ENCODE measurements at regions not wholly inside any gene's neighbourhood (a gene's known extent, or its start where the extent isn't known, plus 50 kb on each side); places are given as distances from the start of the nearest gene placed in this dataset.
"Not testable (repeated sequence)": the region's sequence is repeated elsewhere in the genome, so short reads cannot be mapped to it uniquely, and the experiment has no call there.

GRCh38 chr12:87679251-87679650 is 349.9 kb downstream of the C12orf50 start:
- DNase-seq (ENCODE audit: low read depth in 2 of 2), result no peak

GRCh38 chr12:87678453-87678852 is 350.7 kb downstream of the C12orf50 start:
- no peak for DNase-seq (ENCODE audit: low read depth in 2 of 2)

GRCh38 chr12:87676731-87677130 is 352.5 kb downstream of the C12orf50 start:
- DNase-seq (ENCODE audit: low read depth in 2 of 2), result no peak

GRCh38 chr12:87671757-87672156 is 357.4 kb downstream of the C12orf50 start:
- no peak for DNase-seq (ENCODE audit: low read depth in 2 of 2)

- no peak for DNase-seq (ENCODE audit: low read depth in 2 of 2)
These were observed 358.8 kb downstream of the C12orf50 start for GRCh38 chr12:87670448-87670847.

- DNase-seq (ENCODE audit: low read depth in 2 of 2), result peak; percentile 16 to 30
These were observed 361.8 kb downstream of the C12orf50 start for GRCh38 chr12:87667378-87667777.

GRCh38 chr12:87661786-87662377 is 367.3 kb downstream of the C12orf50 start:
- DNase-seq (ENCODE audit: low read depth in 2 of 2), result peak; percentile 6 to 8

- DNase-seq (ENCODE audit: low read depth in 2 of 2), result no peak
These were observed 368.0 kb downstream of the C12orf50 start for GRCh38 chr12:87660987-87661774.

- DNase-seq (ENCODE audit: low read depth in 2 of 2), result no peak
These were observed 368.9 kb downstream of the C12orf50 start for GRCh38 chr12:87660291-87660690.

- DNase-seq (ENCODE audit: low read depth in 2 of 2), result no peak
These were observed 372.9 kb downstream of the C12orf50 start for GRCh38 chr12:87656311-87656710.

- no peak for DNase-seq (ENCODE audit: low read depth in 2 of 2)
These were observed 377.4 kb downstream of the C12orf50 start for GRCh38 chr12:87651670-87652425.

GRCh38 chr12:87642245-87642644 is 387.0 kb downstream of the C12orf50 start:
- DNase-seq (ENCODE audit: low read depth in 2 of 2), result no peak

- DNase-seq (ENCODE audit: low read depth in 2 of 2), result no peak
These were observed 411.0 kb downstream of the C12orf50 start for GRCh38 chr12:87618199-87618598.

GRCh38 chr12:87612996-87613395 is 416.2 kb downstream of the C12orf50 start:
- no peak for DNase-seq (ENCODE audit: low read depth in 2 of 2)

- DNase-seq (ENCODE audit: low read depth in 2 of 2), result no peak
These were observed 420.9 kb downstream of the C12orf50 start for GRCh38 chr12:87608321-87608720.

- no peak for DNase-seq (ENCODE audit: low read depth in 2 of 2)
These were observed 425.5 kb downstream of the C12orf50 start for GRCh38 chr12:87603727-87604126.

GRCh38 chr12:87599459-87599858 is 429.7 kb downstream of the C12orf50 start:
- no peak for DNase-seq (ENCODE audit: low read depth in 2 of 2)

GRCh38 chr12:87597114-87597513 is 432.1 kb downstream of the C12orf50 start:
- no peak for DNase-seq (ENCODE audit: low read depth in 2 of 2)

- no peak for DNase-seq (ENCODE audit: low read depth in 2 of 2)
These were observed 432.6 kb downstream of the C12orf50 start for GRCh38 chr12:87596636-87597035.

- no peak for DNase-seq (ENCODE audit: low read depth in 2 of 2)
These were observed 433.1 kb downstream of the C12orf50 start for GRCh38 chr12:87596134-87596533.

- DNase-seq (ENCODE audit: low read depth in 2 of 2), result no peak
These were observed 443.2 kb downstream of the C12orf50 start for GRCh38 chr12:87585882-87586557.

GRCh38 chr12:87579091-87579490 is 450.1 kb downstream of the C12orf50 start:
- not testable (repeated sequence) for DNase-seq (ENCODE audit: low read depth in 2 of 2)
